ENCODE measurements at regions not wholly inside any gene's neighbourhood (a gene's known extent, or its start where the extent isn't known, plus 50 kb on each side); places are given as distances from the start of the nearest gene placed in this dataset.
"Not testable (repeated sequence)": the region's sequence is repeated elsewhere in the genome, so short reads cannot be mapped to it uniquely, and the experiment has no call there.

- DNase-seq: not testable (repeated sequence)
These were observed 75.8 kb upstream of the PARP8 start for GRCh38 chr5:50590444-50591189.

DNA sequence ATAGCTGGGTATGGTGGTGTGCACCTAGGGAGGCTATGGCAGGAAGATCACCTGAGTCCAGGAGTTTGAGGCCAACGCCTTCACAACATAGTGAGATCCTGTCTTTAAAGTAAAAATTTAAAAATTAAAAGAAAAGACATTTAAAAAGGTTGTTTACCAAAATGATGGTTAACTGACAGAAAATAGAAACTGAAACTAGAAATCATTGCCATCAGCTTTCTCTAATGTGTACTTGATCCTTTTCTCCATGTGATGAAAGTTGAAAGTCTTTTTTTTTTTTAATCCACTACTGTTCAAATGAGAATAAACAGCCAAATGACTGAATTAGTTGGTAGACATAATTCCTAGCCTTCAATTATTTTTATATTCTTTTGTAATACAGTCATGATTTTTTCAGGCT is 75.1 kb upstream of the PARP8 start:
- not testable (repeated sequence) for DNase-seq

- no peak for DNase-seq
These were observed 72.8 kb upstream of the PARP8 start for GRCh38 chr5:50593681-50594080.

- no peak for DNase-seq
These were observed 71.2 kb upstream of the PARP8 start for GRCh38 chr5:50595199-50595598.

- not testable (repeated sequence) for DNase-seq
These were observed 64.9 kb upstream of the PARP8 start for GRCh38 chr5:50601576-50601975.

DNA sequence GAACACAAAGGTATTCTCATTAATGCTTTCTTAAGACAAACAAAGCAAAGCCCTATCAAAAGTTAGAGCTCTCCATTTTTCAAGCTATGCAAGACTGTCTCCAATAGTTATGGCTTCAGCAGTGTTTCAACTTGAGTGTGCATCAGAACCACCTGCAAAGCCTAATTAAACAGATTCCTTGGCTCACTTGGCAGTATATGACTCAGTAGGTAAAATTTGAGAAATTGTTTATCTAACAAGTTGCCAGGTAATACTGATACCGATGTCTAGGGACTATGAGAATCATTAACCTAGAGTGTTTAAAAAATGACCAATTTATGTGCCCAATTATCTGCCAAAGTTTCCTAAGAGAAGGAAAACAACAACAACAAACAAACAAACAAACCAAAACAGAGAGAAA is 60.3 kb upstream of the PARP8 start:
- no peak for DNase-seq

- DNase-seq: not testable (repeated sequence)
These were observed 59.0 kb upstream of the PARP8 start for GRCh38 chr5:50607456-50607855.

DNA sequence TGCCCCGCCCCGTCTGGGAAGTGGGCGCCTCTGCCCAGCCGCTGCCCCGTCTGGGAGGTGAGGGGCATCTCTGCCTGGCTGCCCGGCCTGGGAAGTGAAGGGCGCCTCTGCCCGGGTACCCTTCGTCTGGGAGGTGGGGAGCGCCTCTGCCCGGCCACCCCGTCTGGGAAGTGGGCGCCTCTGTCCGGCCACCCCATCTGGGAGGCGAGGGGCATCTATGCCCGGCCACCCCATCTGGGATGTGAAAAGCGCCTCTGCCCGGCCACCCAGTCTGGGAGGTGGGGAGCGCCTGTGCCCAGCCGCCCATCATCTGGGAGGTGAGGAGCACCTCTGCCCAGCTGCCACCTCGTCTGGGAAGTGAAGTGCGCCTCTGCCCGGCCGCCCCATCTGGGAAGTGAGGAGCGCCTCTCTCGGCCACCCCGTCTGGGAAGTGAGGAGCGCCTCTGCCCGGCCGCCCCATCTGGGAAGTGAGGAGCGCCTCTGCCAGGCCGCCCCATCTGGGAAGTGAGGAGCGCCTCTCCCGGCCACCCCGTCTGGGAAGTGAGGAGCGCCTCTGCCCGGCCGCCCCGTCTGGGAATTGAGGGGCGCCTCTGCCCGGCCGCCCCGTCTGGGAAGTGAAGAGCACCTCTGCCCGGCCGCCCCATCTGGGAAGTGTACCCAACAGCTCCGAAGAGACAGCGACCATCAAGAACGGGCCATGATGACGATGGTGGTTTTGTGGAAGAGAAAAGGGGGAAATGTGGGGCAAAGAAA is 58.3 kb upstream of the PARP8 start:
- not testable (repeated sequence) for DNase-seq

GRCh38 chr5:50613057-50613456 is 53.4 kb upstream of the PARP8 start:
- not testable (repeated sequence) for DNase-seq

Measured in NCI-H345 (cell line).